IPS-NIHi7 (cell line): ENCODE measurements at regions not wholly inside any gene's neighbourhood (a gene's known extent, or its start where the extent isn't known, plus 50 kb on each side); places are given as distances from the start of the nearest gene placed in this dataset.

ENCODE experiments used
- DNase-seq: peaks from one replicate; pipeline ENCODE4 v3.0.0; 2012; ENCODE audit warnings: mixed read lengths; ENCODE audit errors: extremely low spot score

DNA sequence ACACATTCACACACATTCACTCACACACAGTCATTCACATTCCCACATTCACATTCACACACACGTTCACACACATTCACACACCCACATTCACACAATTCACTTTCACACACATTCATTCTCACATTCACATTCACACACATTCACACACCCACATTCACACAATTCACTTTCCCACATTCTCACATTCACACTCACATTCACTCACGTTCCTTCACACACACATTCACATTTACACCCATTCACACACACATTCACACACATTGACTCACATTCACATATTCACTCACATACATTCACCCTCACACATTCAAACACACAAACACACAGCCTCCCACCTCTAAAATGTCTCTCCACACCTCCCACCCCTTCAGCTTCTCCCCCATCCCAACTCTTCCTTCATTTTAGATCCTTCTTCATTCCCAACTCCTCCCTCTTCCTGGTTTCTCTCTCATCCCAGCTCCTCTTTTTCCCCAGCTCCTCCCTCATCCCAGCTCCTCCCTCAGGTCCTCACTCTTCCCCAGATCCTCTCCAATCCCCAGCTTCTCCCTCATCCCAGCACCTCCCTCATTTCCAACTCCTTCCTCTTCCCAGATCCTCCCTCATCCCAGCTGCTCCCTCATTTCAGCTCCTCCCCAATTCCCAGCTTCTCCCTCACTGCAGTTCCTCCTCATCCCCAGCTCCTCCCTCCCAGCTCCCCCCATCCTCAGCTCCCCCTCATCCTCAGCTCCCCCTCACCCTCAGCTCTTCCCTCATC is 111.0 kb downstream of the FAM53A start:
- no peak for DNase-seq

DNA sequence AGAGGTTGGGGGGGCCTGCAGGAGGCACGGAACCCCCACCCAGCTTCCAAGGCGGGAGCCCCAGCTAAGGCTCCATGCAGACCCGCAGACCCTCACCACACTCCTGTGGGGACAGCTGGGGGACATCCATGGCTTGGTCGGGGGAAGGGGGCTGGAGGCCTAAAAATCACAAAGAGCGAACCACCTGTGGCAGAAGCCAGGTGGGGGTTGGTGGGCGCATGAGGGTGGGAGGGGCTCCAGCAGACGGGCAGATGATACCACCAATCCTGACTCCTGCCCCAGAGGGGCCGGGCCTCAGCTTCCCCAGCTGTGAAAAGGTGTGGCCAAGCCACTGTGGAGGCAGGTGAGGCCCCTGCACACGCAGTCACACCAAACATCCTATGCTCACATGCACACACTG is 111.6 kb downstream of the FAM53A start:
- DNase-seq: peak; percentile 85

DNA sequence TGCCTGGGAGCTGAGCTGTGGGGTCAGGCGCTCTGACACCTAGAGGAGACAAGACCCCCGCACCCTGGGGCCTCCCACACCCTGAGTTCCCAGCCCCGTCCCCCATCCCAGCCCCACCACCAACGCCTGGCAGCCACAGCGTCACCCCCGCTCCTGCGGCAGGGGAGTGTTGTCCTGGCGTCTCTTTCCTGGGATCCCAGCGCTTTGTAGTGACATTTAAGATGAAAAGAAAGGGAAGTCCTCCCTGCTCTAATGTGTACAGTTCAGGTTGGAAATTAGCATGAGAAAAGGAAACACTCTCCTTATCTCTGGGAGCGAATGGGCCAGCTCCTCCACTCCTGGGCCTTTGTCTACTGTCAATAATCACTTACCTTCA is 112.1 kb downstream of the FAM53A start:
- no peak for DNase-seq

- no peak for DNase-seq
Observed at GRCh38 chr4:1571165-1572009, 112.7 kb downstream of the FAM53A start.

- DNase-seq: no peak
Observed at GRCh38 chr4:1570291-1571164, 113.6 kb downstream of the FAM53A start.

DNA sequence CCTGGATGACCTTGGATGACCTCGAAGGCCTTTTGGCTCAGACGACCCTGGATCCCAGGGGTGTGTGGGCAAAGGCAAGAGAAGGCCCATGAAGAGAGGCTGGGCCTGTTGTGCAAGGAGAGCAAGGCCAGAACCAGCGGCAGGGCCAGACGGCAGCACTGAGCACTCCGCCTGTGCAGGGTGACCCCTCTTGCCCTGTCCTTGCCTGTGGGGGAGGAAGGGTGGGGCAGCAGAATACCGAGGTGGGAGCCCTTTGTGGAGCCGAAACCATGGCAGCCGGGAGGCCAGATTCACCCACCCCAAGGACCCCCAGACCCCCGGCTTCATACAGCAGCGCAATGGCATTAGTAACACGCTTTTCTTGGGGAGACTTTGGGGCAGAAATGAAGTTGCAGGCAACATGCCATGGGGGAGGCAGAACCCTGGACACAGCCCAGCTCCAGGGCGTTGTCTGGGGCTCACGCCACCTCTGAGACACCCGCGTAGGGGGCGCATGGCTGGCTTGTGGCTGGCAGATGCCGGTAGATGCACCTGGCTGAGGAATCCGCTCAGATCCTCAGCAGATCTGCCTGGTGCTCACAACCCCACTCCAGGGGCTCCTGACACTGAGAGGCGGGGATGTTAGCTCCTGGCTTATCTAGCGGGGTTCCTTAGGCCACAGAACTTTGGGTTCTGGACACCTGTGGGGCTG is 114.5 kb downstream of the FAM53A start:
- no peak for DNase-seq

- DNase-seq: no peak
Observed at GRCh38 chr4:1568855-1569460, 115.2 kb downstream of the FAM53A start.

- DNase-seq: no peak
Observed at GRCh38 chr4:1567808-1568581, 116.1 kb downstream of the FAM53A start.

- no peak for DNase-seq
Observed at GRCh38 chr4:1567519-1567807, 116.7 kb downstream of the FAM53A start.

DNA sequence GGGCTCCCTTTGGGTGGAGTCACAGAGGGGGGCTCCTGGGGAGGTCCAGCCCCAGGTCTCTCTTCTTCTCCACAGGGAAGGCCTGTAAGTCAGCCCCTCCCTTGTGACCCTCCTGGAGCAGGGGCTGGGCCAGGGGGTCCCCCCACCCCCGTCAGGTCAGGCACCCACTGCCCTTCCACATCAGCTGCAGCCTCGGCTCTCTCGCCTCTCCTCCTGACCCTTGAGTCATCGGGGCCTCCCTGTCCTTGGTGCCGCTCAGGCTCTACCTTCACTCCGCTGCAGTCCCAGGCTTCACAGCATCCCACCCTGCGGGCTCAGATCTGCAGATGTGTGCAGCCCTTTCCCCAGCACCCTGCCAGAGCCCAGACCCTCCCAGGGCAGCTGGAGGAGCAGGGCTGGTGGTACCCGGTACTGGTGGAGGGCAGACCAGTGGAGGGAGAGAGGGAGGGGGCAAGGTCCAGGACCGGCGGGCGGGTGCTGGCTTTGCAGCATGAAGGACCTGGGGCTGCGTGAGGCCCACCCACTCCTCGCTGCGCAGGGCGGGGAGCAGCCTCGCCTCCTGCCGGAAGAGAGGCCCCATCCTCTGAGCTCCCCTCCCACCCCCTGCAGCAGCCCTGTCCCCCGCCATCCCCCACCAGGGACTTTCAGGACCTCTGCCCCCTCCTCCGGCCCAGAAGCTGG is 117.1 kb downstream of the FAM53A start:
- no peak for DNase-seq

DNA sequence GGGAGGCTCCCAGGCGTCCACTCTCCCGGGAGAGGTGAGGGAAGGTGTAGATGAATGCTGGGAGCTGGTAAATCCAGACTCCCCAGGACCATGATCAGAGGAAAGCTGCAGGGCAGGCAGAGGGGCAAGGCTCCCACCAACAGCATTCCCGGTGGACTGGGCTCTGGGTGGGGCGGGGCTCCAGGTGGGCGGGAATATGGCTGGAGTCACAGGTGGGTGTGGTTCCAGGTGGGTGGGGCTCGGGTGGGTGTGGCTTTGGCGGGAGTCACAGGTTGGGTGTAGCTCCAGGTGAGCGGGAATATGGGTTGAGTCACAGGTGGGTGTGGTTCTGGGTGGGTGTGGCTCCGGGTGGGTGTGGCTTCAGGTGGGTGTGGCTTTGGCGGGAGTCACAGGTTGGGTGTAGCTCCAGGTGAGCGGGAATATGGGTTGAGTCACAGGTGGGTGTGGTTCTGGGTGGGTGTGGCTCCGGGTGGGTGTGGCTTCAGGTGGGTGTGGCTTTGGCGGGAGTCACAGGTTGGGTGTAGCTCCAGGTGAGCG is 117.7 kb downstream of the FAM53A start:
- peak; percentile 86 for DNase-seq

GRCh38 chr4:1565598-1566295 is 118.4 kb downstream of the FAM53A start:
- no peak for DNase-seq

DNA sequence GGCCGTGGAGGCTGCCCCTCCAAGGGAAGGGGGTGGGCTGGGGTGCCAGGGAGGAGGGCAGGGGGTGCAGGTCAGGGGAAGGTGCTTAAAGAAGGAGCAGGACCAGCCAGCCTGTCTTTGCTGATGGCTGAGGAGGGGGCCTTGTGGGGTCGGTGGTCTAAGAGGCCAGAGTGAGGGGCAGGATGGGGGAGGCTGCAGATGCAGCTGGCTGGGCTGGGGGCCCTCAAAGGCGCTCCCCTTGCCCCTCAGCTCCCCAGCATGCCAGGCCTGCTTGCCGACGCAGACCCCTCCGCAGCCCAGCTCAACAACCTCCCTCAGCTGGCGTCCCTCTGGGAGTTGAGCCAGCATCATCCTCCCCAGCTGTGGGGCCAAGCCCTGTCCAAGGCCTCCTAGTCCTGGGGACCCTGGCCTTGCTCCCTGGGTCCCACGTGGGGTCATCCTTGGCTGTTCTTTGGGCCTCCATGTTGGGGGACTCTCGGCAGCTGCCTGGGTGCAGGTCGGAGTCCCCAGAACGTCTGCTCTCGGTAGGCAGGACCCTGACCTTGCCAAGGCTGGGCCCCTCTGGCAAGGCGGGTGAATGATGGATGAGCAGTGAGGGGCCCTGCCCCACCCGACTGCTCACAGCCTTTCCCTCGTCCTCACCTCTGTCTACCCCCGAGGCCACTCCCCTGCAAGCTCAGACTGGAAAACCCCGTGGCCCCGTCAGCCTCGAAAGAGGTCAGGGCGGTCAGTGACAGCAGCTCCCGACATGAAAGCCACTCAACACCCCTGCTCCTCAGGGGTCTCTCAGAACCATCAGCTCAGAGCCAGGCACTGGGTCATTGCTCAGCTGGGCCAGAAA is 119.4 kb downstream of the FAM53A start:
- DNase-seq: no peak

DNA sequence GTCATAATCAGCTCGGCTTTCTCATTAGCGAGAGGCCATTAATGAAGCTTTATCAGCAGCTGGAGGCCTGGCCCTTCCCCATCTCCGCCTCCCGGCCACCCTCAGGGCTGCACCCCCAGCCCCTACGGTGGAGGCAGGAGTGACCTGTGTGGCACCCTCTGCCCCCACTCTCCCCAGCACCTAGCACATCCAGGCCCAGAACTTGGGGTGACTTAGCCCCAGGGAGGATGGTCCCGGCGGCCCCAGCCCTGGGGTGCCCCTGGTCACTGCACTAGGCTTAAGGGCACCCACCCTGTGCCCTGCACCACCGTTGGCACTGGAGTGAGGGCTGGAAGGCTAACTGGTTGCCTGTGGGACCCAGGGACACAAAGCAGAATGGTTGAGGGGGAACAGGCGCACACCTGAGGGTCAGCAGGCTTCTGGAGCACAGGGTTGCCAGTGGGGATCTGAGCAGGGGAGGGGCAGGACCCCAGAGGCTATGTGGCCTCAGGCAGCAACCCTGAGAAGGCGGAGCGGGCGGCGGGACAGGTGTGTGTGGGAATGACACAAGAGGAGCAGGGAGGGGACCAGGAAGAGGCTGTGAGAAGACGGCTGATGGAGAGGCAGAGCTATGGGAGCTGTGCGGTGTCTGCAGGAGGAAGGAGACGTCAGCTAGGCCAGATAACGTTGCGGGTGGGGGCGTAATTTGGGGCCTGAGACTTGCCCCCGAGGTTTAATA is 120.2 kb downstream of the FAM53A start:
- DNase-seq: no peak

- DNase-seq: no peak
Observed at GRCh38 chr4:1563241-1563640, 120.9 kb downstream of the FAM53A start.

DNA sequence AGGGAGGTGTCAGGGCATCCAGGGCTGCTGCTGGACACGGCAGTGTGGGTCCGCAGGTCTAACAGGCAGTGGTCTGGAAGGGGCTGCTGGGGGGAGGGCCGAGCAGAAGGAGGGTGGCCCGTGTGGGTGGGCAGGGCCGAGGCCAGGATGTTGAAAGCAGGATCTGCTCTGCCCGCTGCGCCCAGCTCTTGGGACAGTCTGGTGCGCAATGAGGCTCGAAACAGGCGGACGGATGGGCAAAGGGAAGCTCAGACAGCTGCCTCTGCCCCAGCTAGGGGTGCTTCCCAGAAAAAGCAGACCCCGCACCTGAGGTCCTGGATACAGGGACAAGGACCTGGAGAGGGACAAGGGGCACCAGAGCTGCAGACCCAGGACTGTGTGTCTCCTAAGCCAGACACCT is 121.3 kb downstream of the FAM53A start:
- DNase-seq: no peak

DNA sequence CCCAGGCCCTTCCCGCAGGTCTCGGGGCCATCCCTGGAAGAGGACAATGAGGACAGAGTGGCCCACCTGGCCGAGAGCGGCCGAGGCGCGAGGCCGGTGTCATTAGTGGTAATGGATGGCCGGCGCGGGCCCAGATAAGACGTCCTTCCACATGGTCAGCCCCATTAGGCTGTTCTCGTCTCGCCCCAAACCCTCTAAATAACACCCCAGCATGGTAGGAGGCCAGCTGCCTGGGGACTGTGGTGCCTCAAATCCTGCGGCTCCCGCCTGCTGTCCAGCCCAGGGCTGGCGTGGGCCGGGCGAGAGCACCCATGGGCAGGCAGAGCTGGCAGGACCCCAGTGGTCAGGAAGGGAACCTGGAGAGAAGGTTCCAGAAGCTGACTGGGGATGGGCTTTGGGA is 121.7 kb downstream of the FAM53A start:
- no peak for DNase-seq
